ENCODE measurements at regions not wholly inside any gene's neighbourhood (a gene's known extent, or its start where the extent isn't known, plus 50 kb on each side); places are given as distances from the start of the nearest gene placed in this dataset.

GRCh38 chr6:163916315-163917081, 502.0 kb downstream of the QKI start:
- no peak overlapping the region for H3K4me3 ChIP-seq (IDR thresholded peaks at IDR 0.05; ENCODE audit: insufficient read depth, low read depth, low read length)
- no peak overlapping the region for H3K9ac ChIP-seq
- TF ChIP-seq CTCF (conservative IDR thresholded peaks at IDR 0.05; ENCODE audit: low read depth, low read length): no peak
- no peak overlapping the region for H3K27ac ChIP-seq
- no peaks in the 10 kb centered on the region for H3K36me3 ChIP-seq (ENCODE audit: insufficient read depth)
- H3K79me2 ChIP-seq (ENCODE audit: insufficient read depth, low read depth): no peaks in the 10 kb centered on the region
- H4K20me1 ChIP-seq (ENCODE audit: insufficient read depth): no peaks in the 10 kb centered on the region
- no peak overlapping the region for H2AFZ ChIP-seq (ENCODE audit: low read depth)
- H3K4me2 ChIP-seq: no peak overlapping the region
- no peaks in the 10 kb centered on the region for H3K27me3 ChIP-seq (ENCODE audit: insufficient read depth, low read depth)
- H3K4me1 ChIP-seq (ENCODE audit: low read depth, poor library complexity, severe bottlenecking): no peaks in the 10 kb centered on the region

GRCh38 chr6:163915131-163915530, 500.6 kb downstream of the QKI start:
- Histone ChIP-seq H3K4me3 (IDR thresholded peaks at IDR 0.05; ENCODE audit: insufficient read depth, low read depth, low read length) (no peak overlapping the region), H2AFZ (ENCODE audit: low read depth) (no peak overlapping the region), H3K9ac (no peak overlapping the region), H3K27me3 (ENCODE audit: insufficient read depth, low read depth) (no peaks in the 10 kb centered on the region), H3K79me2 (ENCODE audit: insufficient read depth, low read depth) (no peaks in the 10 kb centered on the region), H3K27ac (no peak overlapping the region), H3K36me3 (ENCODE audit: insufficient read depth) (no peaks in the 10 kb centered on the region), H3K4me1 (ENCODE audit: low read depth, poor library complexity, severe bottlenecking) (no peaks in the 10 kb centered on the region), H4K20me1 (ENCODE audit: insufficient read depth) (no peaks in the 10 kb centered on the region), H3K4me2 (no peak overlapping the region)
- no peak for TF ChIP-seq CTCF (conservative IDR thresholded peaks at IDR 0.05; ENCODE audit: low read depth, low read length)

GRCh38 chr6:163913045-163913444, 498.5 kb downstream of the QKI start:
- TF ChIP-seq CTCF (conservative IDR thresholded peaks at IDR 0.05; ENCODE audit: low read depth, low read length): no peak
- no peaks in the 10 kb centered on the region for H3K36me3 ChIP-seq (ENCODE audit: insufficient read depth)
- H3K4me1 ChIP-seq (ENCODE audit: low read depth, poor library complexity, severe bottlenecking): no peaks in the 10 kb centered on the region
- H3K4me2 ChIP-seq: no peak overlapping the region
- H3K79me2 ChIP-seq (ENCODE audit: insufficient read depth, low read depth): no peaks in the 10 kb centered on the region
- no peaks in the 10 kb centered on the region for H3K27me3 ChIP-seq (ENCODE audit: insufficient read depth, low read depth)
- no peaks in the 10 kb centered on the region for H4K20me1 ChIP-seq (ENCODE audit: insufficient read depth)
- H3K9ac ChIP-seq: no peak overlapping the region
- no peak overlapping the region for H3K27ac ChIP-seq
- no peak overlapping the region for H2AFZ ChIP-seq (ENCODE audit: low read depth)
- no peak overlapping the region for H3K4me3 ChIP-seq (IDR thresholded peaks at IDR 0.05; ENCODE audit: insufficient read depth, low read depth, low read length)

- no peak overlapping the region for H3K9ac ChIP-seq
- TF ChIP-seq CTCF (conservative IDR thresholded peaks at IDR 0.05; ENCODE audit: low read depth, low read length): no peak
- no peaks in the 10 kb centered on the region for H3K4me1 ChIP-seq (ENCODE audit: low read depth, poor library complexity, severe bottlenecking)
- H4K20me1 ChIP-seq (ENCODE audit: insufficient read depth): no peaks in the 10 kb centered on the region
- no peak overlapping the region for H2AFZ ChIP-seq (ENCODE audit: low read depth)
- H3K4me2 ChIP-seq: no peak overlapping the region
- no peaks in the 10 kb centered on the region for H3K36me3 ChIP-seq (ENCODE audit: insufficient read depth)
- no peak overlapping the region for H3K4me3 ChIP-seq (IDR thresholded peaks at IDR 0.05; ENCODE audit: insufficient read depth, low read depth, low read length)
- H3K27me3 ChIP-seq (ENCODE audit: insufficient read depth, low read depth): no peaks in the 10 kb centered on the region
- no peak overlapping the region for H3K27ac ChIP-seq
- no peaks in the 10 kb centered on the region for H3K79me2 ChIP-seq (ENCODE audit: insufficient read depth, low read depth)
Observed at GRCh38 chr6:163906006-163906710, 491.6 kb downstream of the QKI start.
